ENCODE measurements at regions not wholly inside any gene's neighbourhood (a gene's known extent, or its start where the extent isn't known, plus 50 kb on each side); places are given as distances from the start of the nearest gene placed in this dataset.

- no peak overlapping the region for H3K4me2 ChIP-seq (ENCODE audit: low read length)
- H3K36me3 ChIP-seq (ENCODE audit: low read depth, low read length): no peaks in the 10 kb centered on the region
- H3K4me3 ChIP-seq (ENCODE audit: low read length): no peak overlapping the region
- BruUV-seq (replicated peaks): no TSS peak
- no peak overlapping the region for H2AFZ ChIP-seq (ENCODE audit: low read length)
- intact Hi-C loops (cut with micrococcal nuclease): no loop called here
- no peak overlapping the region for H3K9ac ChIP-seq (ENCODE audit: low read length)
- no peak for TF ChIP-seq EZH2phosphoT487 (IDR thresholded peaks at IDR 0.05; ENCODE audit: borderline replicate concordance, low read length)
- no peak for TF ChIP-seq CTCF (conservative IDR thresholded peaks at IDR 0.05; ENCODE audit: low read depth, low read length)
- TF ChIP-seq EZH2 (IDR thresholded peaks at IDR 0.05; ENCODE audit: low read length, unreplicated experiment): no peak
- no peaks in the 10 kb centered on the region for H3K9me2 ChIP-seq (replicated peaks; ENCODE audit: low read length)
- POLR2A ChIA-PET (ENCODE audit: unreplicated experiment): interaction anchor here (0.6 kb wide), 1 partner anchor 14 kb away, joined by 3 read pairs; no protein-coding TSS in a partner anchor
- H3K9me3 ChIP-seq (ENCODE audit: low read length): no peaks in the 10 kb centered on the region
- CTCF ChIA-PET: no interaction called here
- H3K79me2 ChIP-seq (ENCODE audit: low read length): no peaks in the 10 kb centered on the region
- H3F3A ChIP-seq (ENCODE audit: low read length, unreplicated experiment): no peaks in the 10 kb centered on the region
- no peaks in the 10 kb centered on the region for H3K4me1 ChIP-seq (ENCODE audit: insufficient read depth, low read length)
- H4K20me1 ChIP-seq (ENCODE audit: low read length): no peaks in the 10 kb centered on the region
- ATAC-seq (no peak), DNase-seq (no peak)
- no peak overlapping the region for H3K27ac ChIP-seq (ENCODE audit: low read length)
- peaks cover 13% of the 10 kb centered on the region; the same call in 1 of the 2 replicates for H3K27me3 ChIP-seq (ENCODE audit: low read length)
Observed at GRCh38 chr2:75338461-75338860, 139.1 kb upstream of the TACR1 start.

GRCh38 chr2:75337619-75338018 lies 138.3 kb upstream of the TACR1 start:
- H3K9me2 ChIP-seq (replicated peaks; ENCODE audit: low read length): no peaks in the 10 kb centered on the region
- no peaks in the 10 kb centered on the region for H3K79me2 ChIP-seq (ENCODE audit: low read length)
- H2AFZ ChIP-seq (ENCODE audit: low read length): no peak overlapping the region
- no peak for DNase-seq
- H4K20me1 ChIP-seq (ENCODE audit: low read length): no peaks in the 10 kb centered on the region
- CTCF ChIA-PET: no interaction called here
- no peaks in the 10 kb centered on the region for H3K9me3 ChIP-seq (ENCODE audit: low read length)
- no peak overlapping the region for H3K9ac ChIP-seq (ENCODE audit: low read length)
- ATAC-seq: no peak
- BruUV-seq (replicated peaks): no TSS peak
- no peak overlapping the region for H3K27ac ChIP-seq (ENCODE audit: low read length)
- intact Hi-C loops (cut with micrococcal nuclease): no loop called here
- H3F3A ChIP-seq (ENCODE audit: low read length, unreplicated experiment): no peaks in the 10 kb centered on the region
- TF ChIP-seq EZH2phosphoT487 (IDR thresholded peaks at IDR 0.05; ENCODE audit: borderline replicate concordance, low read length) (no peak), CTCF (conservative IDR thresholded peaks at IDR 0.05; ENCODE audit: low read depth, low read length) (no peak)
- POLR2A ChIA-PET (ENCODE audit: unreplicated experiment): no interaction called here
- H3K4me1 ChIP-seq (ENCODE audit: insufficient read depth, low read length): no peaks in the 10 kb centered on the region
- H3K27me3 ChIP-seq (ENCODE audit: low read length): peaks cover 13% of the 10 kb centered on the region; the same call in 1 of the 2 replicates
- no peak overlapping the region for H3K4me3 ChIP-seq (ENCODE audit: low read length)
- H3K4me2 ChIP-seq (ENCODE audit: low read length): no peak overlapping the region
- H3K36me3 ChIP-seq (ENCODE audit: low read depth, low read length): no peaks in the 10 kb centered on the region

- BruUV-seq (replicated peaks): no TSS peak
- no peaks in the 10 kb centered on the region for H4K20me1 ChIP-seq (ENCODE audit: low read length)
- no peak overlapping the region for H3K9ac ChIP-seq (ENCODE audit: low read length)
- no peaks in the 10 kb centered on the region for H3K9me2 ChIP-seq (replicated peaks; ENCODE audit: low read length)
- no peak overlapping the region for H3K4me2 ChIP-seq (ENCODE audit: low read length)
- no peak overlapping the region for H3K4me3 ChIP-seq (ENCODE audit: low read length)
- ChIA-PET CTCF (no interaction called here), POLR2A (ENCODE audit: unreplicated experiment) (no interaction called here)
- H3K27me3 ChIP-seq (ENCODE audit: low read length): peaks cover 13% of the 10 kb centered on the region; the same call in 1 of the 2 replicates
- H3K27ac ChIP-seq (ENCODE audit: low read length): no peak overlapping the region
- no peaks in the 10 kb centered on the region for H3F3A ChIP-seq (ENCODE audit: low read length, unreplicated experiment)
- no peaks in the 10 kb centered on the region for H3K9me3 ChIP-seq (ENCODE audit: low read length)
- H3K79me2 ChIP-seq (ENCODE audit: low read length): no peaks in the 10 kb centered on the region
- DNase-seq: no peak
- H3K4me1 ChIP-seq (ENCODE audit: insufficient read depth, low read length): no peaks in the 10 kb centered on the region
- no peaks in the 10 kb centered on the region for H3K36me3 ChIP-seq (ENCODE audit: low read depth, low read length)
- ATAC-seq: no peak
- TF ChIP-seq EZH2 (IDR thresholded peaks at IDR 0.05; ENCODE audit: low read length, unreplicated experiment) (no peak), EZH2phosphoT487 (IDR thresholded peaks at IDR 0.05; ENCODE audit: borderline replicate concordance, low read length) (no peak), CTCF (conservative IDR thresholded peaks at IDR 0.05; ENCODE audit: low read depth, low read length) (no peak)
- intact Hi-C loops (cut with micrococcal nuclease): no loop called here
- no peak overlapping the region for H2AFZ ChIP-seq (ENCODE audit: low read length)
Observed at GRCh38 chr2:75337016-75337415, 137.7 kb upstream of the TACR1 start.
